ENCODE measurements at regions not wholly inside any gene's neighbourhood (a gene's known extent, or its start where the extent isn't known, plus 50 kb on each side); places are given as distances from the start of the nearest gene placed in this dataset.

- DNase-seq (ENCODE audit: low read depth in 2 of 2) = no peak
- no peak overlapping the region for H3K4me3 ChIP-seq (replicated peaks in 1 of 2; ENCODE audit: low read depth in 2 of 2, low read length in 2 of 2)
- no peak for TF ChIP-seq CTCF (IDR thresholded peaks at IDR 0.05; ENCODE audit: low read depth, low read length)
These were observed 502.8 kb downstream of the CMPK2 start for GRCh38 chr2:6362671-6363450.

GRCh38 chr2:6368281-6368680, 497.4 kb downstream of the CMPK2 start:
- no peak overlapping the region for H3K4me3 ChIP-seq (replicated peaks in 1 of 2; ENCODE audit: low read depth in 2 of 2, low read length in 2 of 2)
- no peak for TF ChIP-seq CTCF (IDR thresholded peaks at IDR 0.05; ENCODE audit: low read depth, low read length)
- DNase-seq (ENCODE audit: low read depth in 2 of 2) = no peak

- no peak for TF ChIP-seq CTCF (IDR thresholded peaks at IDR 0.05; ENCODE audit: low read depth, low read length)
- DNase-seq (ENCODE audit: low read depth in 2 of 2) = no peak
- no peak overlapping the region for H3K4me3 ChIP-seq (replicated peaks in 1 of 2; ENCODE audit: low read depth in 2 of 2, low read length in 2 of 2)
These were observed 496.4 kb downstream of the CMPK2 start for GRCh38 chr2:6369266-6369665.

- DNase-seq (ENCODE audit: low read depth in 2 of 2) = no peak
- no peak overlapping the region for H3K4me3 ChIP-seq (replicated peaks in 1 of 2; ENCODE audit: low read depth in 2 of 2, low read length in 2 of 2)
- TF ChIP-seq CTCF (IDR thresholded peaks at IDR 0.05; ENCODE audit: low read depth, low read length) = no peak
These were observed 494.8 kb downstream of the CMPK2 start for GRCh38 chr2:6370753-6371551.

GRCh38 chr2:6372317-6372901, 493.3 kb downstream of the CMPK2 start:
- TF ChIP-seq CTCF (IDR thresholded peaks at IDR 0.05; ENCODE audit: low read depth, low read length) = no peak
- no peak overlapping the region for H3K4me3 ChIP-seq (replicated peaks in 1 of 2; ENCODE audit: low read depth in 2 of 2, low read length in 2 of 2)
- no peak for DNase-seq (ENCODE audit: low read depth in 2 of 2)

GRCh38 chr2:6381326-6381725, 484.4 kb downstream of the CMPK2 start:
- TF ChIP-seq CTCF (IDR thresholded peaks at IDR 0.05; ENCODE audit: low read depth, low read length) = no peak
- no peak overlapping the region for H3K4me3 ChIP-seq (replicated peaks in 1 of 2; ENCODE audit: low read depth in 2 of 2, low read length in 2 of 2)
- DNase-seq (ENCODE audit: low read depth in 2 of 2) = no peak

Measured in cardiac fibroblast (primary cell).